SK-N-MC (cell line): ENCODE measurements at regions not wholly inside any gene's neighbourhood (a gene's known extent, or its start where the extent isn't known, plus 50 kb on each side); places are given as distances from the start of the nearest gene placed in this dataset.

Experiments
- DNase-seq: peaks from one replicate; pipeline ENCODE4 v3.0.0-alpha.2; 2011; ENCODE audit warnings: low read depth, low spot score
- H3K27ac ChIP-seq: fragments of 200-600 bp; sonication (generic); 2 replicates; pipeline ENCODE4 v1.5.1; 2016; ENCODE audit warnings: mixed run types
- H3K36me3 ChIP-seq: fragments of 200-600 bp; sonication (generic); 2 replicates; pipeline ENCODE4 v1.6.1; 2017; ENCODE audit warnings: antibody characterized with exemption, low read length, mixed read lengths; ENCODE audit not compliant: insufficient read depth
- H3K4me3 ChIP-seq: fragments of 200-600 bp; sonication (generic); 2 replicates; pipeline ENCODE4 v1.5.1; 2016
- H3K9ac ChIP-seq: fragments of 200-600 bp; sonication (generic); 2 replicates; pipeline ENCODE4 v1.8.0; 2017; ENCODE audit warnings: mixed run types, mixed read lengths; ENCODE audit not compliant: insufficient read length
- H3K9me3 ChIP-seq: fragments of 200-600 bp; sonication (generic); 2 replicates; pipeline ENCODE4 v1.6.1; 2017; ENCODE audit warnings: low read depth, mild to moderate bottlenecking, antibody characterized with exemption, low read length, moderate library complexity, mixed read lengths
- EZH2 ChIP-seq: fragments of 200-600 bp; sonication (generic); IDR thresholded peaks from one replicate; pipeline ENCODE4 v1.6.1; 2017; ENCODE audit warnings: antibody characterized with exemption
- FOXP2 ChIP-seq: optimal IDR thresholded peaks from 2 replicates; pipeline ENCODE3; 2011; ENCODE audit warnings: mild to moderate bottlenecking, moderate library complexity; ENCODE audit not compliant: insufficient read depth; ENCODE audit errors: extremely low read length, control extremely low read depth
- POLR2AphosphoS5 ChIP-seq: IDR thresholded peaks from 2 replicates; pipeline ENCODE4 v1.6.1; 2012; ENCODE audit warnings: mild to moderate bottlenecking, low read depth, low read length, borderline replicate concordance

GRCh38 chr12:115478505-115478904, 794.5 kb upstream of the TBX3 start:
- H3K9me3 ChIP-seq = no peaks in the 10 kb centered on the region
- TF ChIP-seq FOXP2 = no peak
- no peak for TF ChIP-seq POLR2AphosphoS5
- TF ChIP-seq EZH2 = no peak
- H3K36me3 ChIP-seq = no peaks in the 10 kb centered on the region
- no peak overlapping the region for H3K9ac ChIP-seq
- no peak overlapping the region for H3K27ac ChIP-seq
- DNase-seq = no peak
- no peak overlapping the region for H3K4me3 ChIP-seq

- Histone ChIP-seq H3K27ac (no peak overlapping the region), H3K9me3 (no peaks in the 10 kb centered on the region), H3K4me3 (no peak overlapping the region), H3K36me3 (no peaks in the 10 kb centered on the region), H3K9ac (no peak overlapping the region)
- TF ChIP-seq FOXP2 (no peak), EZH2 (no peak), POLR2AphosphoS5 (no peak)
- DNase-seq = no peak
These were observed 790.8 kb upstream of the TBX3 start for GRCh38 chr12:115474539-115475353.

GRCh38 chr12:115473257-115473956, 789.4 kb upstream of the TBX3 start:
- H3K27ac ChIP-seq = no peak overlapping the region
- no peaks in the 10 kb centered on the region for H3K9me3 ChIP-seq
- H3K36me3 ChIP-seq = no peaks in the 10 kb centered on the region
- no peak for DNase-seq
- no peak overlapping the region for H3K9ac ChIP-seq
- no peak overlapping the region for H3K4me3 ChIP-seq
- TF ChIP-seq POLR2AphosphoS5 (no peak), EZH2 (no peak)

GRCh38 chr12:115472852-115473251, 788.9 kb upstream of the TBX3 start:
- no peak for TF ChIP-seq FOXP2
- TF ChIP-seq POLR2AphosphoS5 = no peak
- no peak for TF ChIP-seq EZH2
- H3K9me3 ChIP-seq = no peaks in the 10 kb centered on the region
- H3K4me3 ChIP-seq = no peak overlapping the region
- no peak overlapping the region for H3K27ac ChIP-seq
- no peak overlapping the region for H3K9ac ChIP-seq
- no peaks in the 10 kb centered on the region for H3K36me3 ChIP-seq
- no peak for DNase-seq

GRCh38 chr12:115470977-115471376, 787.0 kb upstream of the TBX3 start:
- Histone ChIP-seq H3K4me3 (no peak overlapping the region), H3K27ac (no peak overlapping the region), H3K9ac (no peak overlapping the region), H3K9me3 (no peaks in the 10 kb centered on the region), H3K36me3 (no peaks in the 10 kb centered on the region)
- TF ChIP-seq POLR2AphosphoS5 = no peak
- TF ChIP-seq FOXP2 = no peak
- no peak for TF ChIP-seq EZH2
- DNase-seq = no peak

GRCh38 chr12:115470526-115470925, 786.6 kb upstream of the TBX3 start:
- Histone ChIP-seq H3K9me3 (no peaks in the 10 kb centered on the region), H3K4me3 (no peak overlapping the region), H3K27ac (no peak overlapping the region), H3K9ac (no peak overlapping the region), H3K36me3 (no peaks in the 10 kb centered on the region)
- TF ChIP-seq FOXP2 (no peak), EZH2 (no peak), POLR2AphosphoS5 (no peak)
- no peak for DNase-seq

- no peaks in the 10 kb centered on the region for H3K9me3 ChIP-seq
- H3K4me3 ChIP-seq = no peak overlapping the region
- no peak overlapping the region for H3K9ac ChIP-seq
- H3K36me3 ChIP-seq = no peaks in the 10 kb centered on the region
- TF ChIP-seq EZH2 = no peak
- TF ChIP-seq FOXP2 = no peak
- no peak for TF ChIP-seq POLR2AphosphoS5
- H3K27ac ChIP-seq = no peak overlapping the region
- no peak for DNase-seq
These were observed 784.1 kb upstream of the TBX3 start for GRCh38 chr12:115468087-115468510.

- H3K9ac ChIP-seq = no peak overlapping the region
- H3K4me3 ChIP-seq = no peak overlapping the region
- TF ChIP-seq FOXP2 = no peak
- TF ChIP-seq EZH2 = no peak
- no peak for TF ChIP-seq POLR2AphosphoS5
- no peaks in the 10 kb centered on the region for H3K9me3 ChIP-seq
- no peak overlapping the region for H3K27ac ChIP-seq
- no peak for DNase-seq
- no peaks in the 10 kb centered on the region for H3K36me3 ChIP-seq
These were observed 783.6 kb upstream of the TBX3 start for GRCh38 chr12:115467531-115467930.
